Fibroblast of mammary gland (primary cell): ENCODE measurements at regions not wholly inside any gene's neighbourhood (a gene's known extent, or its start where the extent isn't known, plus 50 kb on each side); places are given as distances from the start of the nearest gene placed in this dataset.

Source experiments
- DNase-seq: peaks from one replicate; pipeline ENCODE4 v3.0.0-alpha.2; 2010; ENCODE audit warnings: low read depth
- H3K4me3 ChIP-seq: 2 replicates; pipeline ENCODE4 v1.5.1; 2011; ENCODE audit warnings: low read depth, mild to moderate bottlenecking, low read length, moderate library complexity; ENCODE audit not compliant: control insufficient read depth
- TF ChIP-seq, protein P1 (sequence below): conservative IDR thresholded peaks from 2 replicates; pipeline ENCODE4 v1.5.1; 2011; ENCODE audit warnings: low read depth, low read length, inconsistent platforms; ENCODE audit not compliant: control insufficient read depth, insufficient read depth

DNA sequence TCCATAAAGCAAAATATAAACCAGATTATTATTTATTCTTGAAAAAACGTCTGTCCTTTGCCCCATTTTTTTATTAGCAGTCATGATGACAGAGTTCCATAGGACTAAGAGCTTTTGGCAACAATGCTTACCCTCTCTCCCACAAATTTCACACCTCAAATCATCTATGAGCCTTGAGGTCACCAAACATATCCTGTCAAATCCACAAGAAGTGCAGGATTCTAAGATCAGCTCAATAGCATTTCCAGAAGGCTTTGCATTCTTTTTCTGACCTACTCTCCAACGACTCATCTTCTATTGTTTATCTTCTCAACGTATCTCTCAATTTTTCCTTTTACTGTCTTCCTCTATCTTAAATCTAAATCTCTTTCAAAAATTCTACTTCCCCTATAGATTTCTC, 619.1 kb upstream of the BCHE start:
- DNase-seq: no peak
- no peak overlapping the region for H3K4me3 ChIP-seq
- TF ChIP-seq, protein P1, sequence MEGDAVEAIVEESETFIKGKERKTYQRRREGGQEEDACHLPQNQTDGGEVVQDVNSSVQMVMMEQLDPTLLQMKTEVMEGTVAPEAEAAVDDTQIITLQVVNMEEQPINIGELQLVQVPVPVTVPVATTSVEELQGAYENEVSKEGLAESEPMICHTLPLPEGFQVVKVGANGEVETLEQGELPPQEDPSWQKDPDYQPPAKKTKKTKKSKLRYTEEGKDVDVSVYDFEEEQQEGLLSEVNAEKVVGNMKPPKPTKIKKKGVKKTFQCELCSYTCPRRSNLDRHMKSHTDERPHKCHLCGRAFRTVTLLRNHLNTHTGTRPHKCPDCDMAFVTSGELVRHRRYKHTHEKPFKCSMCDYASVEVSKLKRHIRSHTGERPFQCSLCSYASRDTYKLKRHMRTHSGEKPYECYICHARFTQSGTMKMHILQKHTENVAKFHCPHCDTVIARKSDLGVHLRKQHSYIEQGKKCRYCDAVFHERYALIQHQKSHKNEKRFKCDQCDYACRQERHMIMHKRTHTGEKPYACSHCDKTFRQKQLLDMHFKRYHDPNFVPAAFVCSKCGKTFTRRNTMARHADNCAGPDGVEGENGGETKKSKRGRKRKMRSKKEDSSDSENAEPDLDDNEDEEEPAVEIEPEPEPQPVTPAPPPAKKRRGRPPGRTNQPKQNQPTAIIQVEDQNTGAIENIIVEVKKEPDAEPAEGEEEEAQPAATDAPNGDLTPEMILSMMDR: no peak

DNA sequence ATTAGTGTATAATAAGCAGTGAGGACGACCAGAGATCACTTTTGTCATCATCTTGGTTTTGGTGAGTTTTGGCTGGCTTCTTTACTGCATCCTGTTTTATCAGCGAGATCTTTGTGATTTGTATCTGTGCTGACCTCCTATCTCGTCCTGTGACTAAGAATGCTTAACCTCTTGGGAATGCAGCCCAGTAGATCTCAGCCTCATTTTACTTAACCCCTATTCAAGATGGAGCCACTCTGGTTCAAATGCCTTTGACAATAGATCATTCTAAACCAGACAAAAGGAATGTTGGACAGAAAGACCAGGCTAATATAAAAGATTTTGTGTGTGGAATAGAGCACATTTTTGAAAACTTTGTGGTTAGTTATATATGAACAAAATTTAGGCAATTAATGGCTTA, 618.5 kb upstream of the BCHE start:
- TF ChIP-seq, protein P1: no peak
- no peak for DNase-seq
- H3K4me3 ChIP-seq: no peak overlapping the region

DNA sequence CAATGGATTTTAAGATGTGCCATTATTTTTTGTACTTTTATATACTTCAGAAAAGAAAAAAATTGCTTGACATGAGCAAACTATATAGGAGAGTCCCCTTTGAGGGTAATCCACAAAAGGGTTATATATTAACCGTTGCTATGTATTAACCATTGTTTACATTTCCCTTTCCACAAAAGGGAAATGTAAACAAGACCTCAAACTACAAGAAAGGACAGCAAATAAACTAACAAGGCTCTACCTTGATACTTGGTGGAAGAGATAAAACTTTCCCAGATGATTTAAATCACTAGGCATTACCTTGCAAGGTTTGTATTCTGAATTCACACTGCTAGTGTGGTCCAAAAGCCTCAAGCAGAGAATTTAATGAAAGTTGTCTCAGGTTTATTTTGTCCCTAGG, 616.3 kb upstream of the BCHE start:
- no peak for DNase-seq
- no peak overlapping the region for H3K4me3 ChIP-seq
- TF ChIP-seq, protein P1: no peak

DNA sequence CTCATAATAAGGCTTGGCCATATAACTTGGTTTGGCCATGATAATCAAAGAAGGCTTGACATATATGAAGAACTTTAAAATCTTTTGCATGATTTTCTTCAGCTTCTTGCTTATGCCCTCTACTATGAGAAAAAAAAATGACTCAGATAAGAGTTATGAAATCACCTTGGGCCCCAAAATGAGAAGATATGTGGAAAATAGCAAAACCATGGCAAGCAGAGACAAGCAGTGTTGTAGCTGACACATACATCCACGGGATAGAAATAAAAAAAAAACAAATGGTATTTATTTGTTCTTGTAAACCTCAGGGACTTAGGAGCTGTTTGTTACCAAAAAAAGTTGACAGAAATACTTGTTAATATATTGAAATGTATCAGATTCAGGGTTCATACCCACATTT, 614.8 kb upstream of the BCHE start:
- H3K4me3 ChIP-seq: no peak overlapping the region
- TF ChIP-seq, protein P1: no peak
- DNase-seq: no peak

DNA sequence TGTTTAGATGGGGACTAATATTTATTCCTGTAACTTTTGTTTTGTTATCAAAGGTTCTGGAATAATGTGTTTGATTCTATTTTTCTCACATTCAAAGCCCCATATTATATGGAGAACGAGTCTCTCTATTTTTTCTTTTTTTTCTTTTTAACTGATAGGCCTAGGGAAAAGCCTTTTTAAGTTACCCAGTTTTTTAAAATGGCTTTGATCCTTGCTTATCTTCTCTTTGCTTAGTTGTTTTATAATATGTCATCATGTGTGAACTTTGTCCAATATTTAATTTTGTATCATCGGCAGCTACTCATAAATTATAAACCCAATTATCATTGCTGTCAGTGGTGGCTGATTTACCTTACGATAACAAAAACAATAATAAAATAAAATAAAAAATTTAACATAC, 610.3 kb upstream of the BCHE start:
- H3K4me3 ChIP-seq: no peak overlapping the region
- TF ChIP-seq, protein P1: no peak
- no peak for DNase-seq

DNA sequence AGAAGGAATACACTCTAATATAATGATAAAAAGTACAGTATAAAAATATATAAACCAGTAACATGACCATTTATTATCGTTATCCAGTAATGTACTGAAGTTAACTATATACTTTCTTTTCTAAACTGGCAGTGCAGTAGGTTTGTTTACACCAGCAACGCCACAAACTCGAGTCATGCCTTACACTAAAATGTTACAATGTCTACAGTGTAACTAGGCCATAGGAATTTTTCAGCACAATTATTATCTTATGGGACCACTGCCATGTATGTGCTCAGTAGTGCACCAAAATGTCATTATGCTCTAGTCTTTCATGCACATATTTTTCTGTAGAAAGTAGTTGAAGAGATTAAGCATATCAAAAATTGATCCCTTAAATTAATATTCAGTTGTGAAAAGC, 609.8 kb upstream of the BCHE start:
- H3K4me3 ChIP-seq: no peak overlapping the region
- TF ChIP-seq, protein P1: no peak
- DNase-seq: no peak

DNA sequence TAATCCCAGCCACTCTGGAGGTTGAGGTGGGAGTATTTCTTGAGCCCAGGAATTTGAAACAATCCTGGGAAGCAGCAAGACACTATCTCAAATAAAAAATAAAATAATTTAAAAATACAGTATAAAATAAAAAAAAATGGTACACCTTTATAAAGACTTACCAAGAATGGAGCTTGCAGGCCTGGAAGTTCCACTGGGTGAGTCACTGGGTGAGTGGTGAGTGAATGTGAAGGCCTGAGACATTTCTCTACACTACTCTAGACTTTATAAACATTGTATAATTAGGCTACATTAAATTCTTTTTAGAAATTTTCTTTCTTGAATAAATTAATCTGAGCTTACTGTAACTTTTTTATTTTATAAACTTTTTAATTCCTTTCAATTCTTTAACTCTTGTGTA, 609.1 kb upstream of the BCHE start:
- DNase-seq: peak; percentile 46
- no peak overlapping the region for H3K4me3 ChIP-seq
- TF ChIP-seq, protein P1: no peak
